Sigmoid colon (tissue), 4 donors: ENCODE measurements at regions not wholly inside any gene's neighbourhood (a gene's known extent, or its start where the extent isn't known, plus 50 kb on each side); places are given as distances from the start of the nearest gene placed in this dataset.

Source experiments
- EP300 ChIP-seq, 4 donors: sonication (generic); formaldehyde crosslinking; IDR thresholded peaks; one replicate each; pipeline ENCODE4 v1.6.1; 2017; ENCODE audit warnings: antibody characterized with exemption in 4 of 4
- POLR2A ChIP-seq, 2 donors: fragments of 450-650 bp; IDR thresholded peaks; one replicate each; pipeline ENCODE4 v1.6.1; 2016; ENCODE audit warnings: antibody characterized with exemption in 2 of 2, mild to moderate bottlenecking in 2 of 2, moderate library complexity in 2 of 2
- POLR2AphosphoS5 ChIP-seq, 4 donors: sonication (generic); formaldehyde crosslinking; IDR thresholded peaks; one replicate each; pipeline ENCODE4 v1.6.1; 2017; ENCODE audit warnings: antibody characterized with exemption in 4 of 4
- TF ChIP-seq, protein P1 (sequence below), 4 experiments: fragments of 450-650 bp in 3 of 4; fragments of 200-600 bp in 1 of 4; IDR thresholded peaks; one replicate each; pipeline ENCODE4 v1.5.1; 2016 to 2019; ENCODE audit warnings: antibody characterized with exemption in 4 of 4, mild to moderate bottlenecking in 3 of 4, moderate library complexity in 2 of 4

DNA sequence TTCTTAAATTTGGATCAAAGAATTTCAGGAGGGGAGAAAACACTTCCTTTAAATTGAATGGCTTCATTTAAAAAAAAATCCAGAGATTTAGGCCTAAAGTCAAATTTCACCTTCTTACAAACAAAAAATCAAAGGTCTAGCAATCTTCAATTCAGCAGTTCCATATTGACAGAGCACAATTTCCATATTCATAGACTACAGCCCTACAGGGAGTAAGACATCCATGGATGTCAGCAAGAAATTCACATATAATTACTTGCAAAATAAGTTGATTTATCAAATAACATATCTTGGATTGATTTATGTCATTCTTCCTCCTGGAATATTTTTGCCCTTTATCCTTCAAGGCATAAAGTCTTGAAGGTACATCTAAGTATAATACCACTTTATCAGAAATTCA is 103.4 kb downstream of the CNTN3 start:
- TF ChIP-seq, protein P1, sequence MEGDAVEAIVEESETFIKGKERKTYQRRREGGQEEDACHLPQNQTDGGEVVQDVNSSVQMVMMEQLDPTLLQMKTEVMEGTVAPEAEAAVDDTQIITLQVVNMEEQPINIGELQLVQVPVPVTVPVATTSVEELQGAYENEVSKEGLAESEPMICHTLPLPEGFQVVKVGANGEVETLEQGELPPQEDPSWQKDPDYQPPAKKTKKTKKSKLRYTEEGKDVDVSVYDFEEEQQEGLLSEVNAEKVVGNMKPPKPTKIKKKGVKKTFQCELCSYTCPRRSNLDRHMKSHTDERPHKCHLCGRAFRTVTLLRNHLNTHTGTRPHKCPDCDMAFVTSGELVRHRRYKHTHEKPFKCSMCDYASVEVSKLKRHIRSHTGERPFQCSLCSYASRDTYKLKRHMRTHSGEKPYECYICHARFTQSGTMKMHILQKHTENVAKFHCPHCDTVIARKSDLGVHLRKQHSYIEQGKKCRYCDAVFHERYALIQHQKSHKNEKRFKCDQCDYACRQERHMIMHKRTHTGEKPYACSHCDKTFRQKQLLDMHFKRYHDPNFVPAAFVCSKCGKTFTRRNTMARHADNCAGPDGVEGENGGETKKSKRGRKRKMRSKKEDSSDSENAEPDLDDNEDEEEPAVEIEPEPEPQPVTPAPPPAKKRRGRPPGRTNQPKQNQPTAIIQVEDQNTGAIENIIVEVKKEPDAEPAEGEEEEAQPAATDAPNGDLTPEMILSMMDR (IDR thresholded peaks at IDR 0.05) = no peak
- TF ChIP-seq POLR2A (IDR thresholded peaks at IDR 0.05) (no peak), POLR2AphosphoS5 (IDR thresholded peaks at IDR 0.05) (no peak), EP300 (IDR thresholded peaks at IDR 0.05) (no peak)
